Karpas-422 (cell line): ENCODE measurements at regions not wholly inside any gene's neighbourhood (a gene's known extent, or its start where the extent isn't known, plus 50 kb on each side); places are given as distances from the start of the nearest gene placed in this dataset.

ENCODE experiments used
- DNase-seq: peaks from one replicate; pipeline ENCODE4 v3.0.0-alpha.2; 2015
- H2AFZ ChIP-seq: fragments of 200-600 bp; sonication (generic); 2 replicates; pipeline ENCODE4 v1.6.1; 2014; ENCODE audit warnings: antibody characterized with exemption, low read length, mixed read lengths
- H3K27ac ChIP-seq: fragments of 200-600 bp; sonication (generic); 2 replicates; pipeline ENCODE4 v1.5.1; 2014; ENCODE audit warnings: mild to moderate bottlenecking, low read length, moderate library complexity
- H3K27me3 ChIP-seq: fragments of 200-600 bp; sonication (generic); 2 replicates; pipeline ENCODE4 v1.6.1; 2014; ENCODE audit warnings: low read length, mixed read lengths
- H3K36me3 ChIP-seq: fragments of 200-600 bp; sonication (generic); 2 replicates; pipeline ENCODE4 v1.6.1; 2014; ENCODE audit warnings: low read length, mixed read lengths; ENCODE audit not compliant: insufficient read depth
- H3K4me1 ChIP-seq: fragments of 200-600 bp; sonication (generic); 2 replicates; pipeline ENCODE4 v1.6.1; 2014; ENCODE audit warnings: mild to moderate bottlenecking, low read length, mixed read lengths
- H3K4me2 ChIP-seq: fragments of 200-600 bp; sonication (generic); 2 replicates; pipeline ENCODE4 v1.6.1; 2014; ENCODE audit warnings: low read length, low read depth, mild to moderate bottlenecking; ENCODE audit not compliant: poor library complexity, severe bottlenecking
- H3K4me3 ChIP-seq: fragments of 200-600 bp; sonication (generic); 2 replicates; pipeline ENCODE4 v1.5.1; 2014; ENCODE audit warnings: mild to moderate bottlenecking, antibody characterized with exemption, low read length, mixed read lengths
- H3K79me2 ChIP-seq: fragments of 200-600 bp; sonication (generic); 2 replicates; pipeline ENCODE4 v1.6.1; 2014; ENCODE audit warnings: mild to moderate bottlenecking, low read length, mixed read lengths
- H3K9ac ChIP-seq: fragments of 200-600 bp; sonication (generic); 2 replicates; pipeline ENCODE4 v1.6.0; 2014; ENCODE audit warnings: low read length
- H3K9me2 ChIP-seq: fragments of 200-600 bp; sonication (generic), shearing (Covaris generic); replicated peaks from 2 replicates; pipeline ENCODE4 v1.6.0; 2014; ENCODE audit warnings: mild to moderate bottlenecking, low read length, moderate library complexity; ENCODE audit not compliant: insufficient read depth
- H3K9me3 ChIP-seq: fragments of 300-700, 200-600 bp; sonication (generic); 2 replicates; pipeline ENCODE4 v1.6.1; 2014; ENCODE audit warnings: low read length, mixed read lengths
- H4K20me1 ChIP-seq: fragments of 200-600 bp; sonication (generic); 2 replicates; pipeline ENCODE4 v1.6.1; 2014; ENCODE audit warnings: mild to moderate bottlenecking, antibody characterized with exemption, low read length, low read depth; ENCODE audit not compliant: insufficient read depth

DNA sequence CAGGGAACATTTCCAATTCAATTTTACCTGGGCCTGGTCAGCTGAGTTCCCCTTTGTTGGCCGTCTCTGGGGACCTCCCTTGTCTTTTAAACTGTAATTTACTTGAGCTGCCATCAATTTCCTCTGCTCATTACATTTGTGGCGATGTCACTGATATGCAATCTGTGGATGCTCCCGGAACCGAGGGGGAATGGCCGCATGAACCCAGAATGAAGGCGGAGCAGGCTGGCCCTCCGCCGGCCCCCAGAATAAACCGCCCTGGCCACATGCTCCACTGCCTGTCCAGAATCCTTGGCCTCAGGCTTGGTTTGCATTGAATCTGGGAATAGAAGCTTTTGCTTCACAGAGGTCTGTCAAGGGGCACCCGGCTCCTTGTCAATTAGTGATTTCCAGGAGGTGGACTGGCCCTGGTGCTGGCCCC lies 276.8 kb downstream of the TEX29 start:
- Histone ChIP-seq H3K27ac (no peak overlapping the region), H2AFZ (no peak overlapping the region), H3K9me3 (no peaks in the 10 kb centered on the region), H3K79me2 (no peaks in the 10 kb centered on the region), H3K4me1 (no peaks in the 10 kb centered on the region), H4K20me1 (no peaks in the 10 kb centered on the region), H3K36me3 (no peaks in the 10 kb centered on the region), H3K9me2 (0 out of 2 replicates have a peak, but pooled peaks cover 2% of the 10 kb centered on the region), H3K4me3 (no peak overlapping the region), H3K4me2 (no peak overlapping the region), H3K27me3 (no peaks in the 10 kb centered on the region), H3K9ac (no peak overlapping the region)
- DNase-seq = no peak

GRCh38 chr13:111597618-111598017 lies 277.2 kb downstream of the TEX29 start:
- Histone ChIP-seq H3K79me2 (no peaks in the 10 kb centered on the region), H3K9me2 (no peaks in the 10 kb centered on the region), H3K4me1 (no peaks in the 10 kb centered on the region), H4K20me1 (no peaks in the 10 kb centered on the region), H3K36me3 (no peaks in the 10 kb centered on the region), H3K4me3 (no peak overlapping the region), H3K27me3 (no peaks in the 10 kb centered on the region), H3K4me2 (no peak overlapping the region), H3K9me3 (no peaks in the 10 kb centered on the region), H2AFZ (no peak overlapping the region), H3K9ac (no peak overlapping the region), H3K27ac (no peak overlapping the region)
- DNase-seq = no peak

- DNase-seq = no peak
- Histone ChIP-seq H3K36me3 (no peaks in the 10 kb centered on the region), H3K9me3 (no peaks in the 10 kb centered on the region), H3K79me2 (no peaks in the 10 kb centered on the region), H4K20me1 (no peaks in the 10 kb centered on the region), H3K27me3 (no peaks in the 10 kb centered on the region), H3K4me1 (no peaks in the 10 kb centered on the region), H3K27ac (no peak overlapping the region), H3K9me2 (no peaks in the 10 kb centered on the region), H3K4me2 (no peak overlapping the region), H2AFZ (no peak overlapping the region), H3K4me3 (no peak overlapping the region), H3K9ac (no peak overlapping the region)
These were observed 278.3 kb downstream of the TEX29 start for GRCh38 chr13:111598747-111599146.

DNA sequence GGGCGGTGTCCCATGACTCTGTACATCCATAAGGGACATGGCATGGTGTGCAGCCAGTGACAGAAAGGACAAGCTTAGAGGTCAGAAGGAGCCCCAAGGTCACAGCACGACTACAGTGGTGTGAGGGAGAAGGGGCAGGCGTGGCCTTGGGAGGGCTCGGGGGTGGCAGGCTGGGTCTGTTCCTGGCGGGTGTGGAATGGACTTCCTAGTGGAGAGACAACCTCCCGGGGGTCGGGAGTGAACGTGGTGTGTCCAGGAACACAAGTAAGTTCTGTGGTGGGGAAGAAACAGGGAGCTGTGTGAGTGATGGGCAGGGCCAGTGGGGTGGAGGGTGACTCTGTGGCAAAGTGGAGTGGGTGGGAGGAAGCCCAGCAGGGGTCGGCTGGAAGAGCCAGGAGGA lies 279.3 kb downstream of the TEX29 start:
- H3K27me3 ChIP-seq = no peaks in the 10 kb centered on the region
- H4K20me1 ChIP-seq = no peaks in the 10 kb centered on the region
- H3K36me3 ChIP-seq = no peaks in the 10 kb centered on the region
- no peak overlapping the region for H3K27ac ChIP-seq
- no peak for DNase-seq
- no peaks in the 10 kb centered on the region for H3K9me3 ChIP-seq
- no peak overlapping the region for H3K4me2 ChIP-seq
- no peaks in the 10 kb centered on the region for H3K4me1 ChIP-seq
- H3K4me3 ChIP-seq = no peak overlapping the region
- H2AFZ ChIP-seq = no peak overlapping the region
- no peak overlapping the region for H3K9ac ChIP-seq
- no peaks in the 10 kb centered on the region for H3K79me2 ChIP-seq
- no peaks in the 10 kb centered on the region for H3K9me2 ChIP-seq

DNA sequence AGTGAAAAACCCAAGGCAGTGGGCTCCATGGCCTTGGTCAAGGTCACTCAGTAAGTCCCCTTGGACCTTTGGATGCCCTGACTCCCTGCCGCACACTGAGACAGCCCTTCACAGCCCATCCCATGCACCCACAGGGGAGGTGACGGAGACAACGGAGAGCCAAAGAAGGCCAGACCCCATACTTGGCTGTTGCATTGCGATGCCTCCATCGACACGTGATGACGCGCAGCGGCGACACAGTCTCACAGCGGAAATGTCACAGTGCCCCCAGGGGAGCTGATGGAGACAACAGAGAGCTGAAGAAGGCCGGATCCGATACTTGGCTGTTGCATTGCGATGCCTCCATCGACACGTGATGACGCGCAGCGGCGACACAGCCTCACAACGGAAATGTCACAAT lies 282.4 kb downstream of the TEX29 start:
- Histone ChIP-seq H4K20me1 (no peaks in the 10 kb centered on the region), H3K4me2 (no peak overlapping the region), H3K4me3 (no peak overlapping the region), H3K36me3 (no peaks in the 10 kb centered on the region), H3K27me3 (no peaks in the 10 kb centered on the region), H2AFZ (no peak overlapping the region), H3K79me2 (no peaks in the 10 kb centered on the region), H3K27ac (no peak overlapping the region), H3K9me3 (no peaks in the 10 kb centered on the region), H3K9me2 (no peaks in the 10 kb centered on the region), H3K9ac (no peak overlapping the region), H3K4me1 (no peaks in the 10 kb centered on the region)
- no peak for DNase-seq

GRCh38 chr13:111604097-111604496 lies 283.7 kb downstream of the TEX29 start:
- Histone ChIP-seq H3K4me3 (no peak overlapping the region), H3K4me2 (no peak overlapping the region), H3K9ac (no peak overlapping the region)

DNA sequence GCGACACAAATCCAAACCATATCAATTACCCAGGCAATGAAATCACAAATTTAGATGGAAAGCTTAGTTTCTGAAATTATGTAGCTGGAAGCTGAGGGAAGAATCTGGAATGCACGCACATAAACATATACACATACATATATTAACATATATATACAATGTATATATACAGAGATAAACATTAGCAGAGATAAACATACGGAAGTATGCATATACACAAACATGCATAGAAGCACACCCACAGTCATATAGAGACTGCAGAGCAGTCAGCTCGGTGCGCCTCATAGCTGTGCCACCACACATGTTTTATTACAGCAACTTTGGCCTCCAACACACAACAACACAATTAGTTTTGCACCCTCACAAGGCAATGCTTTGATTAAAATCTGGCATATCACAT lies 288.1 kb downstream of the TEX29 start:
- Histone ChIP-seq H3K27me3 (no peaks in the 10 kb centered on the region), H3K4me2 (no peak overlapping the region), H3K9me2 (no peaks in the 10 kb centered on the region), H4K20me1 (no peaks in the 10 kb centered on the region), H3K4me1 (no peaks in the 10 kb centered on the region), H2AFZ (no peak overlapping the region; the same call in 1 of the 2 replicates), H3K9me3 (no peaks in the 10 kb centered on the region), H3K79me2 (no peaks in the 10 kb centered on the region), H3K9ac (no peak overlapping the region), H3K4me3 (no peak overlapping the region), H3K36me3 (no peaks in the 10 kb centered on the region), H3K27ac (no peak overlapping the region)
- no peak for DNase-seq

More at GRCh38 chr13:111604097-111604496, 283.7 kb downstream of the TEX29 start:
- H3K36me3 ChIP-seq = no peaks in the 10 kb centered on the region
- no peaks in the 10 kb centered on the region for H4K20me1 ChIP-seq
- H3K79me2 ChIP-seq = no peaks in the 10 kb centered on the region
- no peak for DNase-seq
- no peaks in the 10 kb centered on the region for H3K27me3 ChIP-seq
- no peak overlapping the region for H3K27ac ChIP-seq
- no peaks in the 10 kb centered on the region for H3K9me2 ChIP-seq
- no peak overlapping the region for H2AFZ ChIP-seq
- H3K9me3 ChIP-seq = no peaks in the 10 kb centered on the region
- H3K4me1 ChIP-seq = no peaks in the 10 kb centered on the region

GRCh38 chr13:111609631-111610030 lies 289.2 kb downstream of the TEX29 start:
- H3K79me2 ChIP-seq = no peaks in the 10 kb centered on the region
- H3K9ac ChIP-seq = no peak overlapping the region
- no peaks in the 10 kb centered on the region for H3K27me3 ChIP-seq
- no peak overlapping the region for H3K4me2 ChIP-seq
- H3K9me2 ChIP-seq = no peaks in the 10 kb centered on the region
- no peaks in the 10 kb centered on the region for H3K9me3 ChIP-seq
- no peaks in the 10 kb centered on the region for H3K4me1 ChIP-seq
- H3K27ac ChIP-seq = no peak overlapping the region
- no peaks in the 10 kb centered on the region for H4K20me1 ChIP-seq
- DNase-seq = no peak
- no peak overlapping the region for H3K4me3 ChIP-seq
- no peaks in the 10 kb centered on the region for H3K36me3 ChIP-seq
- H2AFZ ChIP-seq = no peak overlapping the region

- Histone ChIP-seq H3K27ac (no peak overlapping the region), H3K9ac (no peak overlapping the region), H3K9me2 (no peaks in the 10 kb centered on the region), H3K4me1 (no peaks in the 10 kb centered on the region), H3K4me2 (no peak overlapping the region), H3K27me3 (no peaks in the 10 kb centered on the region), H3K4me3 (no peak overlapping the region), H3K79me2 (no peaks in the 10 kb centered on the region), H3K36me3 (no peaks in the 10 kb centered on the region), H4K20me1 (no peaks in the 10 kb centered on the region), H3K9me3 (no peaks in the 10 kb centered on the region), H2AFZ (no peak overlapping the region)
- no peak for DNase-seq
These were observed 289.6 kb downstream of the TEX29 start for GRCh38 chr13:111610081-111610480.
